Activated CD4-positive, alpha-beta T cell treated with anti-CD3 and anti-CD28 coated beads, Interleukin-2, amount 50 U/mL, for 1 hour (primary cell): ENCODE measurements at regions not wholly inside any gene's neighbourhood (a gene's known extent, or its start where the extent isn't known, plus 50 kb on each side); places are given as distances from the start of the nearest gene placed in this dataset.

Experiments used
- DNase-seq: peaks from one replicate; pipeline ENCODE4 v3.0.0-alpha.2; 2020

- no peak for DNase-seq
These were observed 153.7 kb downstream of the SOX11 start for GRCh38 chr2:5845798-5846330.

- DNase-seq: no peak
These were observed 154.7 kb downstream of the SOX11 start for GRCh38 chr2:5846881-5847280.

GRCh38 chr2:5849562-5849961, 157.4 kb downstream of the SOX11 start:
- DNase-seq: no peak

- no peak for DNase-seq
These were observed 159.2 kb downstream of the SOX11 start for GRCh38 chr2:5851410-5851809.

GRCh38 chr2:5854797-5855196, 162.6 kb downstream of the SOX11 start:
- DNase-seq: no peak

GRCh38 chr2:5867056-5867455, 174.9 kb downstream of the SOX11 start:
- no peak for DNase-seq

GRCh38 chr2:5868931-5869330, 176.7 kb downstream of the SOX11 start:
- no peak for DNase-seq

- no peak for DNase-seq
These were observed 177.8 kb downstream of the SOX11 start for GRCh38 chr2:5869936-5870335.

- DNase-seq: no peak
These were observed 185.2 kb downstream of the SOX11 start for GRCh38 chr2:5877360-5877759.

- no peak for DNase-seq
These were observed 193.4 kb downstream of the SOX11 start for GRCh38 chr2:5885451-5886173.

GRCh38 chr2:5886462-5886861, 194.3 kb downstream of the SOX11 start:
- DNase-seq: no peak

GRCh38 chr2:5888126-5888525, 195.9 kb downstream of the SOX11 start:
- no peak for DNase-seq

GRCh38 chr2:5889519-5889918, 197.3 kb downstream of the SOX11 start:
- DNase-seq: no peak

- no peak for DNase-seq
These were observed 202.2 kb downstream of the SOX11 start for GRCh38 chr2:5894355-5894754.

GRCh38 chr2:5895284-5895683, 203.1 kb downstream of the SOX11 start:
- DNase-seq: no peak

GRCh38 chr2:5897249-5897648, 205.1 kb downstream of the SOX11 start:
- DNase-seq: no peak

- no peak for DNase-seq
These were observed 206.5 kb downstream of the SOX11 start for GRCh38 chr2:5898667-5899066.

- no peak for DNase-seq
These were observed 213.5 kb downstream of the SOX11 start for GRCh38 chr2:5905661-5906060.

GRCh38 chr2:5908071-5908470, 215.9 kb downstream of the SOX11 start:
- DNase-seq: no peak

GRCh38 chr2:5911718-5912117, 219.5 kb downstream of the SOX11 start:
- no peak for DNase-seq

GRCh38 chr2:5913711-5914395, 221.7 kb downstream of the SOX11 start:
- DNase-seq: no peak

GRCh38 chr2:5914811-5915611, 222.8 kb downstream of the SOX11 start:
- no peak for DNase-seq

GRCh38 chr2:5915881-5916310, 223.7 kb downstream of the SOX11 start:
- no peak for DNase-seq
